Muscle of leg (tissue), 3 donors: ENCODE measurements at regions not wholly inside any gene's neighbourhood (a gene's known extent, or its start where the extent isn't known, plus 50 kb on each side); places are given as distances from the start of the nearest gene placed in this dataset.
A peak's percentile ranks its signal among the peaks of the same experiment; 100 is the strongest.
"Not testable (repeated sequence)": the region's sequence is repeated elsewhere in the genome, so short reads cannot be mapped to it uniquely, and the experiment has no call there.

ENCODE experiments used
- DNase-seq: peaks from one replicate; pipeline ENCODE4 v3.0.0; 2013
- H3K27ac ChIP-seq: one replicate; pipeline ENCODE4 v1.5.1; 2013; ENCODE audit warnings: mild to moderate bottlenecking, low read length, control low read depth
- H3K27me3 ChIP-seq: one replicate; pipeline ENCODE4 v1.6.1; 2013; ENCODE audit warnings: low read length; ENCODE audit not compliant: control insufficient read depth, insufficient read depth
- H3K36me3 ChIP-seq: one replicate; pipeline ENCODE4 v1.6.1; 2013; ENCODE audit warnings: low read length; ENCODE audit not compliant: control insufficient read depth, insufficient read depth
- H3K4me1 ChIP-seq: one replicate; pipeline ENCODE4 v1.6.1; 2013; ENCODE audit warnings: low read length; ENCODE audit not compliant: control insufficient read depth, insufficient read depth
- H3K4me3 ChIP-seq: one replicate; pipeline ENCODE4 v1.5.1; 2013; ENCODE audit warnings: low read length, control low read depth
- H3K9me3 ChIP-seq: replicated peaks from 2 replicates; pipeline ENCODE4 v1.6.1; 2013; ENCODE audit warnings: low read depth, low read length; ENCODE audit not compliant: control insufficient read depth
- WGBS: methylation state at CpG from one replicate; pipeline ENCODE4 v1.1.5; 2013; ENCODE audit warnings: missing lambda C conversion rate; ENCODE audit not compliant: insufficient coverage; 5-methylcytosine and 5-hydroxymethylcytosine counted together

DNA sequence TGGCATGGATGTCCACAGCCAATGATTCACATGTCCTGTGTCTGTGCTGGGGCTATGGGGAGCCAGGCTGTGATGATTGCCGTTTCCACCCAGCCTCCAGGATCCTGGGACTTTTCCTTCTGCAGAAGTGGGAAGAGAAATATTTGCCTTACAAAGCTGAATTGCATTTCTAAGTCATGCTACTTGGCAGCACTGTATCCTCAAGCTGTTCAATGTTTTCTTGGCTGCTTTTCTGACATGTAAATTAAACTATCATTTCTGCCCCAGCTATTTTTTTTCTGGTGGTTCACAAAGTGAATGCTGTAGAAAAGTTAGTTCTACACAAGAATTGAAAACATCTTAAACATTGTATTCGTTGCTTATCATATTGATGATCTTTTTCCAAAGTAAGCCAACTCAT lies 51.9 kb upstream of the TCERG1L start:
- peak; percentile 39 for DNase-seq
- Histone ChIP-seq H3K4me3 (no peak overlapping the region), H3K36me3 (no peaks in the 10 kb centered on the region), H3K27ac (no peak overlapping the region), H3K27me3 (peaks cover 2% of the 10 kb centered on the region), H3K9me3 (peaks cover 2% of the 10 kb centered on the region), H3K4me1 (no peaks in the 10 kb centered on the region)
- WGBS = no CpG with 5 or more reads among the region's 2 CpGs

DNA sequence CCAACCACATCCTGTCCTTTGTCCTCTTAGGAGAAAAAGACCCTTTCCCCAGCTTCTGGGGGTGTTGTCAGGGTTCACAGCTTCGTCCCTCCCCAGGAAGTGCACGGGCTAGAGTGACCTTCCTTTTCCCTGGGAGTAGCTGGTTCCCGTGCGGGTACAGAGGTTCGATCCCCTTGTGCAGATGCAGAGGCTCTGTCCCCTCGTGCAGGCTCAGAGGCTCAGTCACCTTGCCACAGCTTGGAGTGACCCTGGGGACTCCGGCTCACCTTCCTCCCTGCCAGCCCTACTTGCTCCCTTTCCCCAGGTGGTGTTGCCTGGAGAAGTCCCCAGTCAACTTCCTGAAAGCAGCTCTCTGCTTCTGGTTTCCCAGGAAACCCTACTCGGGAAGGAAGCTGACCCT lies 60.0 kb upstream of the TCERG1L start:
- no peak overlapping the region for H3K4me3 ChIP-seq
- peaks cover 2% of the 10 kb centered on the region for H3K9me3 ChIP-seq
- no peak overlapping the region for H3K27ac ChIP-seq
- WGBS = 73% methylated on average over 5 of the region's 8 CpGs
- H3K36me3 ChIP-seq = no peaks in the 10 kb centered on the region
- DNase-seq = no peak
- no peaks in the 10 kb centered on the region for H3K4me1 ChIP-seq
- H3K27me3 ChIP-seq = peaks cover 13% of the 10 kb centered on the region

DNA sequence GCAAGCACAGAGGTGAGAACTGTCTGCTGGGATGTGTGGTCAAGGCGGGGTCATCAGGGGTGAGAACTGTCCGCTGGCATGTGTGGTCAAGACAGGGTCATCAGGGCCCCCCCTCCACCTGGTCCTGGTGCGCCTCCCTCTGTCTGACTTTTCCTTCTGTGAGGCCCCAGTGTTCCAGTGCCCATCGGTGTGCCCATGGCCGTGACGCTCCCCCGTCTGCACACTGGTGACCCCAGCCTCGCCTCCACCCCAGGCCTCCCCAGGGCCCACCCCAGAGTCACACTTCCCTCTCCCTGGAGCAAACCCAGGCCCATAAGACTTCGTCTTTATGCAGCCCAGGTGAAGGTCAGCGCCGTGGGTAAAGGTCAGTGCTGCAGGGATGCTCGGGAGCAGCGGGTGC lies 70.1 kb upstream of the TCERG1L start:
- H3K27me3 ChIP-seq = peaks cover 5% of the 10 kb centered on the region
- 80% methylated on average over 11 of the region's 13 CpGs for WGBS
- H3K9me3 ChIP-seq = no peaks in the 10 kb centered on the region
- H3K27ac ChIP-seq = no peak overlapping the region
- DNase-seq = no peak
- no peak overlapping the region for H3K4me3 ChIP-seq
- no peaks in the 10 kb centered on the region for H3K36me3 ChIP-seq
- H3K4me1 ChIP-seq = no peaks in the 10 kb centered on the region

DNA sequence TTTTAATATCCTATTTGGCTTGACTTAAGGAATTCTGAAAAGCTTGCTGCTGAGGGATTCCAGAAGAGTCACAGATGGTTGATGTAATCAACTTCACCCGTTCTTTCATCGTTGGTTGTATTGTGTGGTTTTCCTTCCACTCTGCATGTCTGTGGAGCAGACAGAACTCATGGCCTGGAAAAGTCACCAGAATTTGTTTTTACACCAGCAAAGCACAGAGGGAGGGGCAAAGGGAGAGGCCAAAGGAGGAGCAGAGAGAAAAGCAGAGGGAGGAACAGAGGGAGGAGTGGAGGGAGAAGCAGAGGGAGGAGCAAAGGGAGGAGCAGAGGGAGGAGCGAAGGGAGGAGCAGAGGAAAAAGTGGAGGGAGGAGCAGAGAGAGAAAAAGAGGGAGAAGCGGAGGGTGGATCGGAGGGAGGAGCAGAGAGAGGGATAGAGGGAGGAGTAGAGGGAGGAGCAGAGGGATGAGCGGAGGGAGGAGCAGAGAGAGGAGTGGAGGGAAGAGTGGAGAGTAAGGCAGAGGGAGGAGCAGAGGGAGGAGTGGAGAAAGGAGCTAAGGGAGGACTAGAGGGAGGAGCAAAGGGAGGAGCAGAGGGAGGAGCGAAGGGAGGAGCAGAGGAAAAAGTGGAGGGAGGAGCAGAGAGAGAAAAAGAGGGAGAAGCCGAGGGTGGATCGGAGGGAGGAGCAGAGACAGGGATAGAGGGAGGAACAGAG lies 73.8 kb upstream of the TCERG1L start:
- peak; percentile 50 for DNase-seq
- H3K4me1 ChIP-seq, H3K36me3 ChIP-seq, H3K4me3 ChIP-seq, H3K27ac ChIP-seq, H3K27me3 ChIP-seq, H3K9me3 ChIP-seq: not testable (repeated sequence)
- WGBS = 79% methylated on average over 8 of the region's 9 CpGs

DNA sequence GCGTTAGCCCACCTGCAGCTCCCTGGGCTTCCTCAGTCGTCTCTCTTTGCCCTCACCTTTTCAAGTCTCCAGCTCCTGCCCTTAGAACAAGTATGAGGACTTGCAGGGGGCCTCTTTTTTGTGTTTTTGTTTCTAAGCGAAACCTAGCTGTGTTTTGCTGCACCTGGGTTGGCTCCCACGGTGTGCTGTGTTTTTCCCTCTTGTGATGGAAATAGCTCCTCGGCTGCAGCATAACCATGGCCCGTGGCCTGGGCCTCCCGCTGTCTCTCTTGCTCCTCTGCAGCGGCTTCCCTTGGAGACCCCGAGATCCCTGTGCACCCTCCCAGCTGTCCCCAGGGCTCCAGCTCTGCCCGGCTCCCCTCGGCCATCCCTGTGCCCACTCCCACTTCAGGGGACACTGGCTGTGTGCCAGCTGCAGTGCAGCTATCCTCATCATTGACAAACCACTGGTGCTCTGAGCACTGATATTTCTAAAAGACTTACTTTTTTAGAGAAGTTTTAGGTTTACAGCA lies 75.6 kb upstream of the TCERG1L start:
- 28% methylated on average over 9 of the region's 11 CpGs for WGBS
- no peak for DNase-seq

DNA sequence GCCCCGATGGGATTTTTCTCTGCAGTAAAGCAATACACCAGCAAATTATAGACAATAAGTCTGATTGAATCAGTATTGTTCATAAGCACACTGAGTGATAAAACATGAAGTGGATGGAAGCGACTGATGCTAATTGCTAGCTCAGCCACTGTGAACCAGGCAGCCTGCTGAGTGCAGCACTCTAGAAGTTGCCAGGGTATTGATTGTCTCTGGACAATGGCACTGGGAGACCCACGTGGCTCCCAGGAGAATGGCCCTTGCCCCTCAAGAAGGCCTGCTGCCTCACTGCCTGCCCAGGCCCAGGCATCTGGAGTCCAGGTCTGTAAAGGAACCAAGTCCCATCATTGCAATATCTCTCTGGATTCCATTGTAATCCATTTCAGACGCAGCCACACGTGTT lies 80.4 kb upstream of the TCERG1L start:
- H3K4me1 ChIP-seq = peaks cover 5% of the 10 kb centered on the region
- peaks cover 6% of the 10 kb centered on the region for H3K27me3 ChIP-seq
- no peak overlapping the region for H3K4me3 ChIP-seq
- WGBS = 87% methylated on average over 2 of the region's 5 CpGs
- H3K27ac ChIP-seq = no peak overlapping the region
- H3K9me3 ChIP-seq = no peaks in the 10 kb centered on the region
- no peaks in the 10 kb centered on the region for H3K36me3 ChIP-seq
- no peak for DNase-seq

More for the DNA sequence above, 75.6 kb upstream of the TCERG1L start:
- no peaks in the 10 kb centered on the region for H3K4me1 ChIP-seq
- H3K9me3 ChIP-seq = no peaks in the 10 kb centered on the region
- H3K4me3 ChIP-seq = no peak overlapping the region
- no peaks in the 10 kb centered on the region for H3K36me3 ChIP-seq
- peaks cover 2% of the 10 kb centered on the region for H3K27me3 ChIP-seq
- H3K27ac ChIP-seq = no peak overlapping the region

DNA sequence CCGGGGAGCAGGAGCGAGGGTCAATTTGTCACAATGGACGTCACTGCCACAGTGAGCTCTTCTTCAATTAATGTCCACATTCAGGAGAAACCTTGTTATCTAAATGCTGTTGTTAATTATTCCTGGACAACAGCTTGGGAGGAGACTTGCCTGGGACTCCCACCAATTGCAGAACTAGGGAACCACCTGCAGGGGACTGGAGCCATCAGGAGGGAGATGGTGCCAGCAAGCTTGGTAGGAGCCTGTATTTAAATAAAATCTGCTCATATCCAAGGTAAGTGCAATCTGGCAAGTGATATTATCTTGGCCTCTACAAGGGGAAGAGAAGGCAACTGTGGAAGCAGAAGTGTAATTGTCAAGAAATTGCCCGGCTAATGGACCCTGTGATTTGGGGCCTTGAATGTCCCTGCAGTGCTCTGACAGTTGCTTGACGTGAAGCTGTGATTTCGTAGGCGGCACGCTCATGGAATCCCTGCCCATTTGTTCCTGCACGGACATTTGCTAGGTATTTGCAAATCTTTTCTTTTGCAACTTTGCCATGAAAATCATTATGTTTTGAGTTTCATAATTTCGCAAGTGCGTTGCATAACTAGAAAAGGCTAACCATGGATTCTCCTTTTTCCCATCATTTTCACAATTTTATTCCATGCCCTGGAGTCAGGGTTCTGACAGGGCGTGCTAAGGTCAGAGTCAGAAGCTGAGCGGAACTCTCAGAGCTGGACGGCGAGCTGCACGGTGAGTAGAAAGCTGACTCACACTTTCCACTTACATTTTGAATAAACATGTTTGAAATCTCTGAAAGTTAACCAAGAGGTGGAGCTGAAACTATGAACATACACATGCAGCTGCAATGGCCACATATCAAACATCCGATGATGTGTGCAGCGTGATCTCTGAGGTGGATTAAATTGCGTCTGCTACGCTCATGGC lies 84.9 kb upstream of the TCERG1L start:
- WGBS = 30% methylated on average over 5 of the region's 20 CpGs
- no peak overlapping the region for H3K4me3 ChIP-seq
- DNase-seq = peak; percentile 94
- H3K27ac ChIP-seq = no peak overlapping the region
- H3K36me3 ChIP-seq = no peaks in the 10 kb centered on the region
- peaks cover 15% of the 10 kb centered on the region for H3K27me3 ChIP-seq
- no peaks in the 10 kb centered on the region for H3K9me3 ChIP-seq
- peaks cover 8% of the 10 kb centered on the region for H3K4me1 ChIP-seq

DNA sequence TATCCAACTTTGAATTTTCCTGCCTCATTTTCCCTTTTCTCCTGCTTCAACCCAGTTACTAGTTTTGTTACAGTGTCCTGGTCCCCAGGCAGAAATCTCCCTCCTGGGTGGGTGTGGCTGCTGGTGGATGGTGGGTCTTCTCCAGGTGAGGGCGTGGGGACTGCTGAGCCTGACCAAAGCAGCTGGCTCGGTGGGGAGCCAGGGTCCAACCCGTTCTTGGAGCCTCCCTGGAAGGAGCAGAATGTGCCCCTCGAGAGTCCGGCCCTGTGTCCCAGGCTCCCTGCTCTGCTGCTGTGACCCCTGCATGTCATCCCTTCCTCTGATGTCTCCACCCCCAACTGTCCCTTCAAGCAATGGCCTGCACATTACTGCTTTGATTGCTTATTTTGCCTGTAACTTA lies 86.6 kb upstream of the TCERG1L start:
- Histone ChIP-seq H3K27me3 (peaks cover 21% of the 10 kb centered on the region), H3K9me3 (no peaks in the 10 kb centered on the region), H3K36me3 (no peaks in the 10 kb centered on the region), H3K4me3 (no peak overlapping the region), H3K27ac (no peak overlapping the region), H3K4me1 (peaks cover 8% of the 10 kb centered on the region)
- DNase-seq = no peak
- WGBS = 64% methylated on average over 3 of the region's 5 CpGs

DNA sequence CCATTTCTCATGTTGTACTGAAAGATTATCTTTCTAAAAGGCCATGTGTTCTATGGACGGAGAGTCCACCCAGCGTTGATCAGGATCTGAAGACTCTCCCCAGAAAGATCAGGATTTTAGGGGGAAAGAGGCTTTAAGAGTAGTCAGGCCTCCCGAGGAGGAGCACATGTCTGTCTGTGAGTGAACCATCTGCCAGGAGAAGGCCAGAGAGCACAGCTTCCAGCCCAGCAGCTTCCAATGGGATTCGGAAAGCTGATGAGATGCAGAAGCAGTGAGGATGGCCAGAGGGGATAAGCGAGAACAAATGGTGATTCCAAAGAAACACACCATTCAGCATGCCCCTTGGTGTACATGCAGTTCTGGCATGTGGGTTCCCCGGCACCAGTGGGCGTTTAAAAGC lies 88.5 kb upstream of the TCERG1L start:
- H3K4me1 ChIP-seq = peaks cover 8% of the 10 kb centered on the region
- no peaks in the 10 kb centered on the region for H3K36me3 ChIP-seq
- H3K27me3 ChIP-seq = peaks cover 26% of the 10 kb centered on the region
- no peak overlapping the region for H3K4me3 ChIP-seq
- no peaks in the 10 kb centered on the region for H3K9me3 ChIP-seq
- H3K27ac ChIP-seq = no peak overlapping the region
- DNase-seq = peak; percentile 57
- WGBS = 37% methylated on average over 3 of the region's 7 CpGs

DNA sequence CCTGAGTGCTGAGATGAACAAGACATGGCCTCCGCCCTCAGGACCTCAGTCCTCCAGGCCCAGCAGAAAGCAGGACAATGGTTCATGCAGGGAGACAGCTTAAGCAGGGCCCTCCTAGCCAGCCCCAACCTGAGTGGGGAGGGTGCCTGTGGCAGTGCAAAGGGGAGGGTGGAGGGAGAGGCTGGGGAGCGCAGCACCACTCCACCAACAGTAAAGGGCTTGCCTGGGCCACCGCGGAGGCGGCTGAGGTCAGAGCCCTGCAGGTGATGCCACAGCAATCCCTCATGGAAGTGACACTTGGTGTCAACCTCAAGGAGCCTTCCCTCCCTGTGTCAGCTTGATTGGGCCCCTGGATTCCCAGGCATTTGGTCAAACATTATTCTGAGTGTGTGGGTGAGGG lies 89.0 kb upstream of the TCERG1L start:
- Histone ChIP-seq H3K36me3 (no peaks in the 10 kb centered on the region), H3K27ac (no peak overlapping the region), H3K4me3 (no peak overlapping the region), H3K4me1 (peaks cover 8% of the 10 kb centered on the region), H3K27me3 (peaks cover 26% of the 10 kb centered on the region), H3K9me3 (no peaks in the 10 kb centered on the region)
- 64% methylated on average over 4 of the region's 5 CpGs for WGBS
- DNase-seq = no peak
